ENCODE measurements at regions not wholly inside any gene's neighbourhood (a gene's known extent, or its start where the extent isn't known, plus 50 kb on each side); places are given as distances from the start of the nearest gene placed in this dataset.
"Not testable (repeated sequence)": the region's sequence is repeated elsewhere in the genome, so short reads cannot be mapped to it uniquely, and the experiment has no call there.

GRCh38 chr11:87560352-87560751 lies 522.6 kb downstream of the TMEM135 start:
- no peak for TF ChIP-seq EZH2phosphoT487 (IDR thresholded peaks at IDR 0.05; ENCODE audit: borderline replicate concordance)
- TF ChIP-seq CTCF (conservative IDR thresholded peaks at IDR 0.05; ENCODE audit: low read length): no peak
- Histone ChIP-seq H3K4me3 (ENCODE audit: low read length, poor library complexity, severe bottlenecking) (no peak overlapping the region), H3K9me2 (replicated peaks; ENCODE audit: low read depth, low read length) (no peaks in the 10 kb centered on the region), H3K9ac (ENCODE audit: low read depth, low read length, poor library complexity, severe bottlenecking) (no peak overlapping the region), H3F3A (ENCODE audit: low read depth) (no peaks in the 10 kb centered on the region), H3K4me2 (ENCODE audit: low read depth, low read length, poor library complexity, severe bottlenecking) (no peak overlapping the region), H4K20me1 (ENCODE audit: insufficient read depth, low read length, poor library complexity, severe bottlenecking) (no peaks in the 10 kb centered on the region), H3K36me3 (ENCODE audit: insufficient read depth, low read length) (no peaks in the 10 kb centered on the region), H3K79me2 (ENCODE audit: insufficient read depth, low read length) (no peaks in the 10 kb centered on the region), H2AFZ (ENCODE audit: low read length) (no peak overlapping the region), H3K27me3 (ENCODE audit: insufficient read depth, low read length, poor library complexity, severe bottlenecking) (no peaks in the 10 kb centered on the region), H3K9me3 (ENCODE audit: insufficient read depth, low read depth, low read length) (no peaks in the 10 kb centered on the region), H3K4me1 (ENCODE audit: insufficient read depth, low read length, poor library complexity, severe bottlenecking) (no peaks in the 10 kb centered on the region)

GRCh38 chr11:87559852-87560251 lies 522.1 kb downstream of the TMEM135 start:
- not testable (repeated sequence) for H3K4me3 ChIP-seq (ENCODE audit: low read length, poor library complexity, severe bottlenecking); H4K20me1 ChIP-seq (ENCODE audit: insufficient read depth, low read length, poor library complexity, severe bottlenecking); H3K27me3 ChIP-seq (ENCODE audit: insufficient read depth, low read length, poor library complexity, severe bottlenecking); H3K9me3 ChIP-seq (ENCODE audit: insufficient read depth, low read depth, low read length); H3K9ac ChIP-seq (ENCODE audit: low read depth, low read length, poor library complexity, severe bottlenecking); H3F3A ChIP-seq (ENCODE audit: low read depth); H3K79me2 ChIP-seq (ENCODE audit: insufficient read depth, low read length); H3K36me3 ChIP-seq (ENCODE audit: insufficient read depth, low read length); H3K4me2 ChIP-seq (ENCODE audit: low read depth, low read length, poor library complexity, severe bottlenecking); H2AFZ ChIP-seq (ENCODE audit: low read length); H3K9me2 ChIP-seq (replicated peaks; ENCODE audit: low read depth, low read length); H3K4me1 ChIP-seq (ENCODE audit: insufficient read depth, low read length, poor library complexity, severe bottlenecking)

GRCh38 chr11:87555101-87555500 lies 517.4 kb downstream of the TMEM135 start:
- Histone ChIP-seq H3K4me3 (ENCODE audit: low read length, poor library complexity, severe bottlenecking) (no peak overlapping the region), H3K9ac (ENCODE audit: low read depth, low read length, poor library complexity, severe bottlenecking) (no peak overlapping the region), H3K36me3 (ENCODE audit: insufficient read depth, low read length) (no peaks in the 10 kb centered on the region)

More at GRCh38 chr11:87555101-87555500, 517.4 kb downstream of the TMEM135 start:
- Histone ChIP-seq H3F3A (ENCODE audit: low read depth) (no peaks in the 10 kb centered on the region), H3K9me3 (ENCODE audit: insufficient read depth, low read depth, low read length) (no peaks in the 10 kb centered on the region), H3K27me3 (ENCODE audit: insufficient read depth, low read length, poor library complexity, severe bottlenecking) (no peaks in the 10 kb centered on the region), H4K20me1 (ENCODE audit: insufficient read depth, low read length, poor library complexity, severe bottlenecking) (no peaks in the 10 kb centered on the region), H3K4me2 (ENCODE audit: low read depth, low read length, poor library complexity, severe bottlenecking) (no peak overlapping the region), H3K9me2 (replicated peaks; ENCODE audit: low read depth, low read length) (no peaks in the 10 kb centered on the region), H3K4me1 (ENCODE audit: insufficient read depth, low read length, poor library complexity, severe bottlenecking) (no peaks in the 10 kb centered on the region), H3K79me2 (ENCODE audit: insufficient read depth, low read length) (no peaks in the 10 kb centered on the region), H2AFZ (ENCODE audit: low read length) (no peak overlapping the region)
- TF ChIP-seq CTCF (conservative IDR thresholded peaks at IDR 0.05; ENCODE audit: low read length): no peak
- no peak for TF ChIP-seq EZH2phosphoT487 (IDR thresholded peaks at IDR 0.05; ENCODE audit: borderline replicate concordance)
